ENCODE measurements at regions not wholly inside any gene's neighbourhood (a gene's known extent, or its start where the extent isn't known, plus 50 kb on each side); places are given as distances from the start of the nearest gene placed in this dataset.

GRCh38 chr2:67201521-67201920, 195.6 kb upstream of the ETAA1 start:
- Histone ChIP-seq H3K9ac (no peak overlapping the region), H3K9me3 (ENCODE audit: control insufficient read depth, low read length) (no peaks in the 10 kb centered on the region), H3K79me2 (no peaks in the 10 kb centered on the region), H2AFZ (no peak overlapping the region), H3K4me2 (ENCODE audit: low read length) (no peak overlapping the region), H3K4me3 (ENCODE audit: low read depth, low read length) (no peak overlapping the region), H3K27ac (no peak overlapping the region), H3K27me3 (ENCODE audit: control insufficient read depth, insufficient read depth, low read length) (no peaks in the 10 kb centered on the region), H3K36me3 (ENCODE audit: control insufficient read depth, insufficient read depth, low read length) (no peaks in the 10 kb centered on the region), H3K4me1 (no peaks in the 10 kb centered on the region)
- no peak for TF ChIP-seq CTCF (IDR thresholded peaks at IDR 0.05)

DNA sequence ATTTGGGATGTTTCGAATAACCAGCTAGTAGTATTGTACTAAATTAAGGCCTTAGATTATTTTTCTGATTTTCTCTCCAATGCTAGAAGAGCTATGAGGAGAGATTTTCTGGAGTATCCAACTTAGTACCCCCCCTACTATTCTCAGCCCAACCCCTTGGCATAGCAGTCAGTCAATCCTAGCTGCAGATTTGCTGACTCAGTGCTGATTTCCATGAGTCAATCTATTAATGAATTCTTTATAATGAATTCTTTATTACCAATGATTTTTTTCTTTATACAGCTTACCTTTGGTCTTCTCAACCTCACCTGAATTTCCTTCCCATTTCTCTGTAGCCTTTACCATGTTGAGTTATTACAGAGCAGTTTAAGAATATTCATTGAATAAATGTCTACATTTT, 192.8 kb upstream of the ETAA1 start:
- H3K4me1 ChIP-seq, result no peaks in the 10 kb centered on the region
- H2AFZ ChIP-seq, result no peak overlapping the region
- H3K9ac ChIP-seq, result no peak overlapping the region
- no peaks in the 10 kb centered on the region for H3K79me2 ChIP-seq
- no peaks in the 10 kb centered on the region for H3K9me3 ChIP-seq (ENCODE audit: control insufficient read depth, low read length)
- no peak overlapping the region for H3K4me3 ChIP-seq (ENCODE audit: low read depth, low read length)
- no peaks in the 10 kb centered on the region for H3K27me3 ChIP-seq (ENCODE audit: control insufficient read depth, insufficient read depth, low read length)
- H3K36me3 ChIP-seq (ENCODE audit: control insufficient read depth, insufficient read depth, low read length), result no peaks in the 10 kb centered on the region
- H3K27ac ChIP-seq, result no peak overlapping the region
- H3K4me2 ChIP-seq (ENCODE audit: low read length), result no peak overlapping the region
- no peak for TF ChIP-seq CTCF (IDR thresholded peaks at IDR 0.05)

- H3K9ac ChIP-seq, result no peak overlapping the region
- no peak overlapping the region for H3K4me3 ChIP-seq (ENCODE audit: low read depth, low read length)
- no peaks in the 10 kb centered on the region for H3K79me2 ChIP-seq
- H3K36me3 ChIP-seq (ENCODE audit: control insufficient read depth, insufficient read depth, low read length), result no peaks in the 10 kb centered on the region
- H3K27ac ChIP-seq, result no peak overlapping the region
- H3K27me3 ChIP-seq (ENCODE audit: control insufficient read depth, insufficient read depth, low read length), result no peaks in the 10 kb centered on the region
- TF ChIP-seq CTCF (IDR thresholded peaks at IDR 0.05), result no peak
- no peaks in the 10 kb centered on the region for H3K9me3 ChIP-seq (ENCODE audit: control insufficient read depth, low read length)
- no peaks in the 10 kb centered on the region for H3K4me1 ChIP-seq
- H3K4me2 ChIP-seq (ENCODE audit: low read length), result no peak overlapping the region
- H2AFZ ChIP-seq, result no peak overlapping the region
Measured at GRCh38 chr2:67208887-67209500, 188.1 kb upstream of the ETAA1 start.

GRCh38 chr2:67210430-67210829, 186.7 kb upstream of the ETAA1 start:
- Histone ChIP-seq H2AFZ (no peak overlapping the region), H3K27ac (no peak overlapping the region), H3K36me3 (ENCODE audit: control insufficient read depth, insufficient read depth, low read length) (no peaks in the 10 kb centered on the region), H3K4me1 (no peaks in the 10 kb centered on the region), H3K4me2 (ENCODE audit: low read length) (no peak overlapping the region), H3K79me2 (no peaks in the 10 kb centered on the region), H3K9me3 (ENCODE audit: control insufficient read depth, low read length) (no peaks in the 10 kb centered on the region), H3K4me3 (ENCODE audit: low read depth, low read length) (no peak overlapping the region), H3K9ac (no peak overlapping the region), H3K27me3 (ENCODE audit: control insufficient read depth, insufficient read depth, low read length) (no peaks in the 10 kb centered on the region)
- TF ChIP-seq CTCF (IDR thresholded peaks at IDR 0.05), result no peak

GRCh38 chr2:67212203-67212602, 184.9 kb upstream of the ETAA1 start:
- Histone ChIP-seq H3K27me3 (ENCODE audit: control insufficient read depth, insufficient read depth, low read length) (no peaks in the 10 kb centered on the region), H3K27ac (no peak overlapping the region), H3K4me2 (ENCODE audit: low read length) (no peak overlapping the region), H3K9ac (no peak overlapping the region), H2AFZ (no peak overlapping the region), H3K4me1 (no peaks in the 10 kb centered on the region), H3K9me3 (ENCODE audit: control insufficient read depth, low read length) (no peaks in the 10 kb centered on the region), H3K4me3 (ENCODE audit: low read depth, low read length) (no peak overlapping the region), H3K36me3 (ENCODE audit: control insufficient read depth, insufficient read depth, low read length) (no peaks in the 10 kb centered on the region), H3K79me2 (no peaks in the 10 kb centered on the region)
- no peak for TF ChIP-seq CTCF (IDR thresholded peaks at IDR 0.05)
